22Rv1 (cell line): ENCODE measurements at regions not wholly inside any gene's neighbourhood (a gene's known extent, or its start where the extent isn't known, plus 50 kb on each side); places are given as distances from the start of the nearest gene placed in this dataset.

Experiments used
- ZFX ChIP-seq: fragments of 450-650 bp; IDR thresholded peaks from 2 replicates; pipeline ENCODE4 v1.6.1; 2017; ENCODE audit warnings: antibody characterized with exemption, borderline replicate concordance
- TF ChIP-seq, protein P1 (sequence below): fragments of 450-650 bp; IDR thresholded peaks from 2 replicates; pipeline ENCODE4 v1.5.1; 2017; ENCODE audit warnings: mild to moderate bottlenecking

GRCh38 chr16:64352246-64352645 is 769.6 kb downstream of the CDH11 start:
- TF ChIP-seq, protein P1, sequence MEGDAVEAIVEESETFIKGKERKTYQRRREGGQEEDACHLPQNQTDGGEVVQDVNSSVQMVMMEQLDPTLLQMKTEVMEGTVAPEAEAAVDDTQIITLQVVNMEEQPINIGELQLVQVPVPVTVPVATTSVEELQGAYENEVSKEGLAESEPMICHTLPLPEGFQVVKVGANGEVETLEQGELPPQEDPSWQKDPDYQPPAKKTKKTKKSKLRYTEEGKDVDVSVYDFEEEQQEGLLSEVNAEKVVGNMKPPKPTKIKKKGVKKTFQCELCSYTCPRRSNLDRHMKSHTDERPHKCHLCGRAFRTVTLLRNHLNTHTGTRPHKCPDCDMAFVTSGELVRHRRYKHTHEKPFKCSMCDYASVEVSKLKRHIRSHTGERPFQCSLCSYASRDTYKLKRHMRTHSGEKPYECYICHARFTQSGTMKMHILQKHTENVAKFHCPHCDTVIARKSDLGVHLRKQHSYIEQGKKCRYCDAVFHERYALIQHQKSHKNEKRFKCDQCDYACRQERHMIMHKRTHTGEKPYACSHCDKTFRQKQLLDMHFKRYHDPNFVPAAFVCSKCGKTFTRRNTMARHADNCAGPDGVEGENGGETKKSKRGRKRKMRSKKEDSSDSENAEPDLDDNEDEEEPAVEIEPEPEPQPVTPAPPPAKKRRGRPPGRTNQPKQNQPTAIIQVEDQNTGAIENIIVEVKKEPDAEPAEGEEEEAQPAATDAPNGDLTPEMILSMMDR, result no peak
- TF ChIP-seq ZFX, result no peak
